Prostate gland (tissue), 2 donors: ENCODE measurements at regions not wholly inside any gene's neighbourhood (a gene's known extent, or its start where the extent isn't known, plus 50 kb on each side); places are given as distances from the start of the nearest gene placed in this dataset.

Source experiments
- POLR2A ChIP-seq: fragments of 450-650 bp; IDR thresholded peaks from one replicate; pipeline ENCODE4 v1.6.1; 2016; ENCODE audit warnings: antibody characterized with exemption, mild to moderate bottlenecking
- POLR2AphosphoS5 ChIP-seq: sonication (generic); formaldehyde crosslinking; IDR thresholded peaks from one replicate; pipeline ENCODE4 v1.6.1; 2017; ENCODE audit warnings: antibody characterized with exemption
- TF ChIP-seq, protein P1 (sequence below), 4 experiments: fragments of 200-600 bp in 2 of 4; fragments of 450-650 bp in 2 of 4; sonication (generic) in 2 of 4; IDR thresholded peaks; 1 replicate in 3 of 4; 2 replicates in 1 of 4; pipeline ENCODE4 v1.5.1; 2016 to 2019; ENCODE audit warnings: antibody characterized with exemption in 4 of 4, mild to moderate bottlenecking in 2 of 4, moderate library complexity in 2 of 4

DNA sequence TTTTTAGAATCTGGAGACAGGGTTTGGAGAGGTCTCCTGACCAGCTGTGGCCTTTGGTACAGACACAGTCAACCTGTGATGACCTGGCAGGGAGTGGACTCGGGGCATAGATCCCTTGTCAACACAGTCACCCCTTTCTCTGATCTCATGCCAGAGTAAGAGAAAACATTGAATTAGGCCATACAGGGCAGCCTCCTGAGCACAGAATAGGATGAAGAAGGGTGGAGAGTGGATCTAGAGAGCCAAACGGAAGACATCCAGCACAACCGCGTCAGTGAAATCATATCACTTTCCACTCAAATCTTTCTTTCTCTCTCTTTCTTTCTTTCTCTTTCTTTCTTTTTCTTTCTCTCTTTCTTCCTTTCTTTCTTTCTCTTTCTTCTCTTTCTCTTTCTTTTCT, 145.9 kb upstream of the TBX3 start:
- TF ChIP-seq POLR2A (no peak), POLR2AphosphoS5 (no peak)
- TF ChIP-seq, protein P1, sequence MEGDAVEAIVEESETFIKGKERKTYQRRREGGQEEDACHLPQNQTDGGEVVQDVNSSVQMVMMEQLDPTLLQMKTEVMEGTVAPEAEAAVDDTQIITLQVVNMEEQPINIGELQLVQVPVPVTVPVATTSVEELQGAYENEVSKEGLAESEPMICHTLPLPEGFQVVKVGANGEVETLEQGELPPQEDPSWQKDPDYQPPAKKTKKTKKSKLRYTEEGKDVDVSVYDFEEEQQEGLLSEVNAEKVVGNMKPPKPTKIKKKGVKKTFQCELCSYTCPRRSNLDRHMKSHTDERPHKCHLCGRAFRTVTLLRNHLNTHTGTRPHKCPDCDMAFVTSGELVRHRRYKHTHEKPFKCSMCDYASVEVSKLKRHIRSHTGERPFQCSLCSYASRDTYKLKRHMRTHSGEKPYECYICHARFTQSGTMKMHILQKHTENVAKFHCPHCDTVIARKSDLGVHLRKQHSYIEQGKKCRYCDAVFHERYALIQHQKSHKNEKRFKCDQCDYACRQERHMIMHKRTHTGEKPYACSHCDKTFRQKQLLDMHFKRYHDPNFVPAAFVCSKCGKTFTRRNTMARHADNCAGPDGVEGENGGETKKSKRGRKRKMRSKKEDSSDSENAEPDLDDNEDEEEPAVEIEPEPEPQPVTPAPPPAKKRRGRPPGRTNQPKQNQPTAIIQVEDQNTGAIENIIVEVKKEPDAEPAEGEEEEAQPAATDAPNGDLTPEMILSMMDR (IDR thresholded peaks at IDR 0.05), result no peak
